GM12878 (cell line): ENCODE measurements at regions not wholly inside any gene's neighbourhood (a gene's known extent, or its start where the extent isn't known, plus 50 kb on each side); places are given as distances from the start of the nearest gene placed in this dataset.
"Not testable (repeated sequence)": the region's sequence is repeated elsewhere in the genome, so short reads cannot be mapped to it uniquely, and the experiment has no call there.

ENCODE experiments used
- ATAC-seq: fragments of 200-7000 bp; cut with Tn5 transposase; 3 replicates; pipeline ENCODE4 v1.9.1; 2020; ENCODE audit warnings: mild to moderate bottlenecking, moderate library complexity
- BruUV-seq: library from RNA; stranded (reverse); fragments of 400-500 nt; replicated peaks from 2 replicates; lab custom pipeline; 2021; lab: Mats Ljungman, UMichigan
- CTCF ChIA-PET: fragments of 300-600 bp; sonication (Branson Sonifier 250); formaldehyde crosslinking; extraction: SDS; loops from one replicate; lab custom pipeline; 2021; ENCODE audit warnings: inconsistent platforms; lab: Yijun Ruan, JAX
- POLR2A ChIA-PET: fragments of 350-600 bp; formaldehyde crosslinking; extraction: SDS; loops from one replicate; lab custom pipeline; 2021; ENCODE audit warnings: inconsistent platforms; lab: Charles Lee
- RAD21 ChIA-PET: fragments of 300-600 bp; sonication (Branson Sonifier 250); formaldehyde crosslinking; loops from one replicate; lab custom pipeline; 2023; ENCODE audit warnings: antibody characterized with exemption; ENCODE audit not compliant: unreplicated experiment; lab: Charles Lee
- SMC1A ChIA-PET: fragments of 300-600 bp; sonication (Branson Sonifier 250); formaldehyde crosslinking; loops from one replicate; lab custom pipeline; 2023; ENCODE audit not compliant: unreplicated experiment, uncharacterized antibody; lab: Charles Lee
- DNase-seq: peaks from one replicate; pipeline ENCODE4 v3.0.0-alpha.2; 2011; ENCODE audit warnings: low read depth, low spot score
- FAIRE-seq: peaks from 3 replicates; lab custom pipeline; 2011; peaks lifted over from hg19 to GRCh38; lab: Jason Lieb, UNC
- H2AFZ ChIP-seq: 2 replicates; pipeline ENCODE4 v1.6.0; 2011; ENCODE audit warnings: low read depth, low read length, control low read depth; ENCODE audit not compliant: control insufficient read depth
- H3K27ac ChIP-seq: 2 replicates; pipeline ENCODE4 v1.5.1; 2011; ENCODE audit warnings: control low read depth; ENCODE audit not compliant: control insufficient read depth, insufficient read depth
- H3K27me3 ChIP-seq, 2 experiments: replicated peaks in 1 of 2; 2 replicates each; pipeline versions ENCODE4 v1.6.0 to v1.6.1; 2011; ENCODE audit warnings: low read length in 1 of 2; ENCODE audit not compliant: control insufficient read depth in 2 of 2, insufficient read depth in 2 of 2
- H3K36me3 ChIP-seq, 2 experiments: 2 replicates each; pipeline ENCODE4 v1.5.1; 2011; ENCODE audit warnings: low read length in 1 of 2; ENCODE audit not compliant: control insufficient read depth in 2 of 2, insufficient read depth in 2 of 2
- H3K4me1 ChIP-seq: 2 replicates; pipeline ENCODE4 v1.6.1; 2011; ENCODE audit warnings: mild to moderate bottlenecking, low read length, moderate library complexity, mixed read lengths; ENCODE audit not compliant: control insufficient read depth, insufficient read depth
- H3K4me2 ChIP-seq: 2 replicates; pipeline ENCODE4 v1.6.0; 2011; ENCODE audit warnings: control low read depth; ENCODE audit not compliant: control insufficient read depth, insufficient read depth
- H3K4me3 ChIP-seq: fragments of 200-600 bp; sonication (generic); 2 replicates; pipeline ENCODE4 v1.5.1; 2016
- H3K79me2 ChIP-seq: 2 replicates; pipeline ENCODE4 v1.6.0; 2011; ENCODE audit warnings: low read length; ENCODE audit not compliant: control insufficient read depth, insufficient read depth
- H3K9ac ChIP-seq: 2 replicates; pipeline ENCODE4 v1.8.0; 2011; ENCODE audit warnings: low read length, control low read depth, mixed read lengths; ENCODE audit not compliant: control insufficient read depth, insufficient read depth
- H3K9me3 ChIP-seq: replicated peaks from 3 replicates; pipeline ENCODE4 v1.5.1; 2011; ENCODE audit warnings: mild to moderate bottlenecking, low read length; ENCODE audit not compliant: control insufficient read depth, insufficient read depth
- H4K20me1 ChIP-seq: 2 replicates; pipeline ENCODE4 v1.6.0; 2011; ENCODE audit not compliant: control insufficient read depth, insufficient read depth
- BACH1 ChIP-seq: fragments of 450-650 bp; IDR thresholded peaks from 2 replicates; pipeline ENCODE4 v1.6.1; 2017; ENCODE audit warnings: mild to moderate bottlenecking, borderline replicate concordance
- CBFB ChIP-seq: IDR thresholded peaks from 2 replicates; pipeline ENCODE4 v1.6.1; 2016; ENCODE audit warnings: antibody characterized with exemption, low read depth
- EED ChIP-seq: sonication (generic); IDR thresholded peaks from 2 replicates; pipeline ENCODE4 v1.6.1; 2016; ENCODE audit warnings: antibody characterized with exemption, low read depth
- FOS ChIP-seq: IDR thresholded peaks from 3 replicates; pipeline ENCODE4 v1.6.1; 2011; ENCODE audit warnings: borderline replicate concordance; ENCODE audit not compliant: insufficient read length; ENCODE audit errors: extremely low read depth
- HSF1 ChIP-seq: fragments of 150-350 bp; IDR thresholded peaks from 2 replicates; pipeline ENCODE4 v1.6.1; 2014; ENCODE audit warnings: mild to moderate bottlenecking, low read depth, low read length
- MTA2 ChIP-seq: fragments of 450-650 bp; IDR thresholded peaks from 2 replicates; pipeline ENCODE4 v1.6.1; 2016; ENCODE audit warnings: low read depth, mild to moderate bottlenecking, moderate library complexity
- MYC ChIP-seq: IDR thresholded peaks from 2 replicates; pipeline ENCODE4 v1.6.1; 2011; ENCODE audit warnings: mild to moderate bottlenecking, low read length, moderate library complexity, inconsistent platforms; ENCODE audit not compliant: insufficient read depth, insufficient replicate concordance, insufficient read length, severe bottlenecking
- PAX8 ChIP-seq: fragments of 450-650 bp; IDR thresholded peaks from 2 replicates; pipeline ENCODE4 v1.6.1; 2017; ENCODE audit warnings: mild to moderate bottlenecking, moderate library complexity
- POLR2A ChIP-seq: IDR thresholded peaks from 2 replicates; pipeline ENCODE4 v1.6.1; 2011; ENCODE audit warnings: low read depth, mild to moderate bottlenecking, low read length
- RELA ChIP-seq: fragments of 450-650 bp; IDR thresholded peaks from 2 replicates; pipeline ENCODE4 v1.8.0; 2014; ENCODE audit warnings: borderline replicate concordance; ENCODE audit not compliant: partially characterized antibody
- RUNX3 ChIP-seq: IDR thresholded peaks from 2 replicates; pipeline ENCODE4 v1.6.1; 2012; ENCODE audit warnings: low read length, inconsistent platforms
- SP1 ChIP-seq: IDR thresholded peaks from one replicate; pipeline ENCODE4 v1.6.1; 2011; ENCODE audit warnings: low read depth, low read length
- YBX1 ChIP-seq: fragments of 450-650 bp; IDR thresholded peaks from 2 replicates; pipeline ENCODE4 v1.6.1; 2016; ENCODE audit warnings: antibody characterized with exemption
- YY1 ChIP-seq: IDR thresholded peaks from 2 replicates; pipeline ENCODE4 v1.6.1; 2011; ENCODE audit warnings: low read depth, mild to moderate bottlenecking, low read length
- ZNF274 ChIP-seq: IDR thresholded peaks from one replicate; pipeline ENCODE4 v1.8.0; 2011; ENCODE audit not compliant: insufficient read length, insufficient read depth
- WGBS: methylation state at CpG from one replicate; pipeline ENCODE4 v1.1.6; 2016; ENCODE audit warnings: low lambda C conversion rate; ENCODE audit not compliant: insufficient replicate concordance, insufficient coverage; ENCODE audit errors: missing lambda C conversion rate; 5-methylcytosine and 5-hydroxymethylcytosine counted together
- in situ Hi-C: fragments of 300-500 bp; cut with MboI; formaldehyde crosslinking; loops from 9 replicates; pipeline ENCODE4 v1.14.3; 2018; ENCODE audit warnings: mixed read lengths
- intact Hi-C: fragments of 100-400 bp; cut with micrococcal nuclease; formaldehyde crosslinking; loops from one replicate; pipeline ENCODE4 v1.14.2; 2022; ENCODE audit not compliant: unreplicated experiment
- TF ChIP-seq, protein P1 (sequence below): IDR thresholded peaks from 2 replicates; pipeline ENCODE4 v1.6.1; 2011; ENCODE audit warnings: low read depth, mild to moderate bottlenecking, low read length, moderate library complexity, borderline replicate concordance; ENCODE audit errors: extremely low read depth
- TF ChIP-seq, protein P2 (sequence below): fragments of 450-650 bp; IDR thresholded peaks from 2 replicates; pipeline ENCODE4 v1.6.1; 2016; ENCODE audit warnings: mild to moderate bottlenecking

DNA sequence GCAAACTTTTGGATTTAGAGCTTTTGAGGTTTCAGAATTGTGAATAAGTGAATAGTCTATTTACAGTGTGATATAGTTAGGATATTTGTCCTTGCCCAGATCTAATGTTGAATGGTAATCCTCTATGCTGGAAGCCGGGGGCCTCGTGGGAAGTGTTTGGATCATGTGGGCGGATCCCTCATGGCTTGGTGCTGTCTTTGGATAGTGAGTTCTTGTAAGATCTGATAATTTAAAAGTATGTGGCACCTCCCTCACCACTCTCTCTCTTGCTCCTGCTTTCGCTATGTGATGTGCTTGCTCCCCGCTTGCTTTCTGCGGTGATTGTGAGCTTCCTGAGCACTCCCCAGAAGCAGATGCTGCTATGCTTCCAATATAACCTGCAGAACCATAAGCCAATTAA, 128.0 kb upstream of the KCNJ3 start:
- ChIA-PET CTCF (no interaction called here), RAD21 (no interaction called here)
- intact Hi-C loops (no loop called here), in situ Hi-C loops (no loop called here)
- H3K4me3 ChIP-seq, result no peak overlapping the region
- WGBS, result 64% methylated on average over 6 of the region's 6 CpGs
- H3K79me2 ChIP-seq, result no peaks in the 10 kb centered on the region
- no peaks in the 10 kb centered on the region for H3K9me3 ChIP-seq
- no TSS peak for BruUV-seq
- H3K27ac ChIP-seq, result no peak overlapping the region
- H3K4me1 ChIP-seq, result no peaks in the 10 kb centered on the region
- no peak for ATAC-seq
- no peak for FAIRE-seq
- no peak overlapping the region for H2AFZ ChIP-seq
- no peaks in the 10 kb centered on the region for H3K27me3 ChIP-seq
- TF ChIP-seq PAX8 (no peak), RUNX3 (no peak), POLR2A (no peak), HSF1 (no peak), CBFB (no peak), MYC (no peak), YBX1 (no peak), EED (no peak), FOS (no peak), ZNF274 (no peak), MTA2 (no peak), RELA (no peak), SP1 (no peak), BACH1 (no peak), YY1 (no peak)
- TF ChIP-seq, protein P1, sequence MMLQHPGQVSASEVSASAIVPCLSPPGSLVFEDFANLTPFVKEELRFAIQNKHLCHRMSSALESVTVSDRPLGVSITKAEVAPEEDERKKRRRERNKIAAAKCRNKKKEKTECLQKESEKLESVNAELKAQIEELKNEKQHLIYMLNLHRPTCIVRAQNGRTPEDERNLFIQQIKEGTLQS, result no peak
- TF ChIP-seq, protein P2, sequence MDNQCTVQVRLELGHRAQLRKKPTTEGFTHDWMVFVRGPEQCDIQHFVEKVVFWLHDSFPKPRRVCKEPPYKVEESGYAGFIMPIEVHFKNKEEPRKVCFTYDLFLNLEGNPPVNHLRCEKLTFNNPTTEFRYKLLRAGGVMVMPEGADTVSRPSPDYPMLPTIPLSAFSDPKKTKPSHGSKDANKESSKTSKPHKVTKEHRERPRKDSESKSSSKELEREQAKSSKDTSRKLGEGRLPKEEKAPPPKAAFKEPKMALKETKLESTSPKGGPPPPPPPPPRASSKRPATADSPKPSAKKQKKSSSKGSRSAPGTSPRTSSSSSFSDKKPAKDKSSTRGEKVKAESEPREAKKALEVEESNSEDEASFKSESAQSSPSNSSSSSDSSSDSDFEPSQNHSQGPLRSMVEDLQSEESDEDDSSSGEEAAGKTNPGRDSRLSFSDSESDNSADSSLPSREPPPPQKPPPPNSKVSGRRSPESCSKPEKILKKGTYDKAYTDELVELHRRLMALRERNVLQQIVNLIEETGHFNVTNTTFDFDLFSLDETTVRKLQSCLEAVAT, result no peak
- TF ChIP-seq, all 136 proteins: peak for 0
- no peak for DNase-seq
- H3K4me2 ChIP-seq, result no peak overlapping the region
- POLR2A ChIA-PET, result no interaction called here
- H4K20me1 ChIP-seq, result no peaks in the 10 kb centered on the region
- SMC1A ChIA-PET, result interaction anchor here (1.9 kb wide), 1 partner anchor 11 kb away, joined by 6 read pairs; no protein-coding TSS in a partner anchor
- H3K9ac ChIP-seq, result no peak overlapping the region
- no peaks in the 10 kb centered on the region for H3K36me3 ChIP-seq

DNA sequence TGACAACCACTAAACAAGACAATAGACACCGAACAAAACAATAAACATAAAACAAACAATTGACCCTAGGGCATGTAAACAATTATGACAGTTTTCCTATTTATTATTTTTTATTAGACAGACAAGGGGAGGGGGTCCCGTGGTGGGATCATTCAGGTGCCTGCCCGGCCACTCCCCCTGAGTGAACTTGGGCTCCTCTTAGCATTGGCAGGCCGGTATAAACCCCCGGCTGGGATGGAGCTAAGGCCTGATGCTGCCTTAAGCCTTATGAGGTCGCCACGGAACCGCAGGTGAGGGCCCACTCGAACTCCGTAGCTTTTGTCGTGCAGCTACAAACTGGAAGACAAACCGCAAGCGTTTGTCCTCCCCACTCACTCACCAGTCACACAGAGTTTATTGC, 121.8 kb upstream of the KCNJ3 start:
- H3K27me3 ChIP-seq, H3K27ac ChIP-seq, CTCF ChIA-PET, SMC1A ChIA-PET, BruUV-seq, H3K4me2 ChIP-seq, H3K9ac ChIP-seq, DNase-seq, POLR2A ChIA-PET, in situ Hi-C loops, H2AFZ ChIP-seq, H3K79me2 ChIP-seq, H3K9me3 ChIP-seq, H3K36me3 ChIP-seq, intact Hi-C loops, RAD21 ChIA-PET, H4K20me1 ChIP-seq, H3K4me1 ChIP-seq, H3K4me3 ChIP-seq, FAIRE-seq, ATAC-seq: not testable (repeated sequence)
- WGBS, result 48% methylated on average over 13 of the region's 13 CpGs
